ENCODE measurements at regions not wholly inside any gene's neighbourhood (a gene's known extent, or its start where the extent isn't known, plus 50 kb on each side); places are given as distances from the start of the nearest gene placed in this dataset.
"Not testable (repeated sequence)": the region's sequence is repeated elsewhere in the genome, so short reads cannot be mapped to it uniquely, and the experiment has no call there.

DNA sequence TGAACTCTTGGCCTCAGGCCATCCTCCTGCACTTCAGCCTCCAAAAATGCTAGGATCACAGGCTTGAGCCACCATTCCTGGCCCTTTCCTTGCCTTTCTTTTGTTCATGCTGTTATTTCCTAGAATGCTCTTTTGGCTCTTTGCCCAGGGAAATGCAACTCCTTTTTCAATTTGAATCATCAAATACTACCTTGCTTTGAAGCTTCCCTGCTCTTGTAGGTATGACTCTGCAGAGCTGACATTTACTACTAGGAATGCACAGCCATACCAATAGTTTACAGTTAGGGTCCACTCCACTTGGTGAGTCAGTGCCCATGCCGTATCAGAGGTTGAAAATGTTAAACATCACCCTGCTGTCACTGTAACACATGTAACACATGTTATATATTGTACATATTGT, 107.0 kb upstream of the CRY1 start:
- Mint-ChIP-seq H3K9me3 (0 out of 2 replicates have a peak, but pooled peaks cover 18% of the 10 kb centered on the region), H3K4me3 (no peak overlapping the region), H3K27ac (no peak overlapping the region), H3K4me1 (ENCODE audit: low read depth) (no peaks in the 10 kb centered on the region), H3K27me3 (ENCODE audit: insufficient read depth) (no peaks in the 10 kb centered on the region), H3K36me3 (ENCODE audit: low read depth) (no peaks in the 10 kb centered on the region)
- no peak for TF ChIP-seq CTCF (IDR thresholded peaks at IDR 0.05)
- DNase-seq, result no peak

- Mint-ChIP-seq H3K9me3 (peaks cover 34% of the 10 kb centered on the region), H3K27me3 (ENCODE audit: insufficient read depth) (no peaks in the 10 kb centered on the region), H3K27ac (no peak overlapping the region), H3K4me3 (no peak overlapping the region), H3K4me1 (ENCODE audit: low read depth) (no peaks in the 10 kb centered on the region), H3K36me3 (ENCODE audit: low read depth) (no peaks in the 10 kb centered on the region)
- DNase-seq, result no peak
- TF ChIP-seq CTCF (IDR thresholded peaks at IDR 0.05), result no peak
Measured at GRCh38 chr12:107207931-107208525, 114.7 kb upstream of the CRY1 start.

- not testable (repeated sequence) for H3K36me3 Mint-ChIP-seq (ENCODE audit: low read depth); DNase-seq; H3K4me1 Mint-ChIP-seq (ENCODE audit: low read depth); H3K27ac Mint-ChIP-seq; H3K4me3 Mint-ChIP-seq; H3K27me3 Mint-ChIP-seq (ENCODE audit: insufficient read depth)
- peaks cover 38% of the 10 kb centered on the region for H3K9me3 Mint-ChIP-seq
Measured at GRCh38 chr12:107209700-107210099, 116.4 kb upstream of the CRY1 start.

- H3K9me3 Mint-ChIP-seq, result peaks cover 34% of the 10 kb centered on the region
- H3K4me1 Mint-ChIP-seq (ENCODE audit: low read depth); H3K4me3 Mint-ChIP-seq; H3K27ac Mint-ChIP-seq; H3K27me3 Mint-ChIP-seq (ENCODE audit: insufficient read depth); DNase-seq; H3K36me3 Mint-ChIP-seq (ENCODE audit: low read depth): not testable (repeated sequence)
Measured at GRCh38 chr12:107214373-107214773, 121.0 kb upstream of the CRY1 start.

- peaks cover 24% of the 10 kb centered on the region; the same call in 1 of the 2 replicates for H3K9me3 Mint-ChIP-seq
- not testable (repeated sequence) for H3K36me3 Mint-ChIP-seq (ENCODE audit: low read depth); DNase-seq; H3K27me3 Mint-ChIP-seq (ENCODE audit: insufficient read depth); H3K4me1 Mint-ChIP-seq (ENCODE audit: low read depth); H3K27ac Mint-ChIP-seq; H3K4me3 Mint-ChIP-seq
Measured at GRCh38 chr12:107216411-107216810, 123.1 kb upstream of the CRY1 start.

DNA sequence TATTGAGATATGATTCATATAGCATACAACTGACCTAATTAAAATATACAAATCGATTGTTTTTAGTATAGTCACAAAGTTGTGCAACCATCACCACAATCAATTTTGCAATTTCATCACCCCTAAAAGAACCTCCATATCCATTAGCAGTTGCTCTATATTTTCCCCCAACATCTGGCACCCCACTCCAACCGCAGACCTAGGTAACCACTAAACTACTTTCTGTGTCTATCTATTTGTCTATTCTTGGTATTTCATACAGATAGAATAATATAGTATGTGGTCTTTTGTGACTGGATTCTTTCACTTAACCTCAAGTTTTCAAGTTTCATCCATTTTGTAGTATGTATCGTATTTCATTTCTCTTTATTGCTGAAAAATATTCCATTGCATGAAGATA, 126.0 kb upstream of the CRY1 start:
- H3K9me3 Mint-ChIP-seq, result peaks cover 32% of the 10 kb centered on the region
- TF ChIP-seq CTCF (IDR thresholded peaks at IDR 0.05), result no peak
- no peak overlapping the region for H3K27ac Mint-ChIP-seq
- no peaks in the 10 kb centered on the region; the same call in 1 of the 2 replicates for H3K36me3 Mint-ChIP-seq (ENCODE audit: low read depth)
- H3K4me3 Mint-ChIP-seq, result no peak overlapping the region
- H3K4me1 Mint-ChIP-seq (ENCODE audit: low read depth), result no peaks in the 10 kb centered on the region
- H3K27me3 Mint-ChIP-seq (ENCODE audit: insufficient read depth), result peaks cover 3% of the 10 kb centered on the region
- DNase-seq, result no peak

DNA sequence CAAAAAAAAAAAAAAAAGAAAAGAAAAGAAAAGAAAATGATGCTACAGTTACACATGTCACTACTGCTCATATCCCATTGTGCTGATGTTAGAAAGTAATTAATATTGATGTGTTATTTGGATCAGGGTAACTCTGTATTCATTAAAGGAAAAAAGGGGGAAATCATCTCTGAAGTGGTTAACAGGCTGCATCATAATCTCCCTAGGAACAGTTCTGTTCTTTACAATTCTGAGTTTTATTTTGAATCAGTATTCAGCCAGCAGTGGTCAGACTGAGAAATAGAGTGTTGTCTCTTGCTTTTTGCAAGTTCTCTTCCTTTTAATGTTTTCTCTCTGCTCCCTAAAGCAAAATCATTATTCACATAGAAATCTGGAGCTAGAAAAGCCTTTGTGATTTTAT, 128.6 kb upstream of the CRY1 start:
- no peak overlapping the region for H3K4me3 Mint-ChIP-seq
- TF ChIP-seq CTCF (IDR thresholded peaks at IDR 0.05), result no peak
- peaks cover 44% of the 10 kb centered on the region for H3K9me3 Mint-ChIP-seq
- no peak for DNase-seq
- no peaks in the 10 kb centered on the region; the same call in 1 of the 2 replicates for H3K36me3 Mint-ChIP-seq (ENCODE audit: low read depth)
- H3K27ac Mint-ChIP-seq, result no peak overlapping the region
- no peaks in the 10 kb centered on the region for H3K4me1 Mint-ChIP-seq (ENCODE audit: low read depth)
- H3K27me3 Mint-ChIP-seq (ENCODE audit: insufficient read depth), result peaks cover 3% of the 10 kb centered on the region
